Mesenchymal stem cell (in vitro differentiated cells and primary cell): ENCODE measurements at regions not wholly inside any gene's neighbourhood (a gene's known extent, or its start where the extent isn't known, plus 50 kb on each side); places are given as distances from the start of the nearest gene placed in this dataset.

Experiments
- DNase-seq: peaks from one replicate; pipeline ENCODE4 v3.0.0-alpha.2; 2013
- H2AFZ ChIP-seq: one replicate; pipeline ENCODE4 v1.6.1; 2013; ENCODE audit warnings: low read depth, mild to moderate bottlenecking, control low read depth, inconsistent platforms, low read length, moderate library complexity
- H2AK5ac ChIP-seq: 2 replicates; pipeline ENCODE4 v1.6.1; 2013; ENCODE audit warnings: low read length, moderate library complexity, mild to moderate bottlenecking, inconsistent platforms; ENCODE audit not compliant: severe bottlenecking
- H2BK120ac ChIP-seq: one replicate; pipeline ENCODE4 v1.6.1; 2013; ENCODE audit warnings: low read depth, mild to moderate bottlenecking, inconsistent platforms, low read length, moderate library complexity
- H2BK12ac ChIP-seq, 2 experiments: one replicate each; pipeline ENCODE4 v1.6.1; 2013; ENCODE audit warnings: inconsistent platforms in 2 of 2, low read length in 2 of 2, mild to moderate bottlenecking in 2 of 2, moderate library complexity in 2 of 2, control low read depth in 1 of 2
- H2BK15ac ChIP-seq: one replicate; pipeline ENCODE4 v1.6.1; 2013; ENCODE audit warnings: mild to moderate bottlenecking, low read depth, inconsistent platforms; ENCODE audit not compliant: poor library complexity, severe bottlenecking
- H2BK5ac ChIP-seq: 2 replicates; pipeline ENCODE4 v1.6.1; 2013; ENCODE audit warnings: low read depth, mild to moderate bottlenecking, low read length, control low read depth, inconsistent platforms; ENCODE audit not compliant: poor library complexity, severe bottlenecking
- H3K14ac ChIP-seq, 2 experiments: one replicate each; pipeline ENCODE4 v1.6.1; 2013; ENCODE audit warnings: inconsistent platforms in 2 of 2, low read length in 2 of 2, control low read depth in 1 of 2, mild to moderate bottlenecking in 1 of 2, moderate library complexity in 1 of 2
- H3K18ac ChIP-seq, 2 experiments: one replicate each; pipeline ENCODE4 v1.6.1; 2013; ENCODE audit warnings: inconsistent platforms in 2 of 2, low read length in 2 of 2, control low read depth in 1 of 2, low read depth in 1 of 2, mild to moderate bottlenecking in 1 of 2
- H3K23ac ChIP-seq, 2 experiments: one replicate each; pipeline ENCODE4 v1.6.1; 2013; ENCODE audit warnings: inconsistent platforms in 2 of 2, low read length in 2 of 2, mild to moderate bottlenecking in 2 of 2, moderate library complexity in 2 of 2, control low read depth in 1 of 2
- H3K27ac ChIP-seq: 2 replicates; pipeline ENCODE4 v1.5.1; 2013; ENCODE audit warnings: mild to moderate bottlenecking, moderate library complexity, low read length, control low read depth, inconsistent platforms; ENCODE audit not compliant: poor library complexity, severe bottlenecking
- H3K27me3 ChIP-seq, 2 experiments: 2 replicates each; pipeline versions ENCODE4 v1.6.1 to v1.7.0; 2013; ENCODE audit warnings: low read length in 2 of 2, mild to moderate bottlenecking in 2 of 2, moderate library complexity in 2 of 2, control low read depth in 1 of 2, inconsistent platforms in 1 of 2; ENCODE audit not compliant: control insufficient read depth in 1 of 2, insufficient read depth in 1 of 2
- H3K36me3 ChIP-seq, 2 experiments: 2 replicates each; pipeline versions ENCODE4 v1.6.1 to v1.7.0; 2013; ENCODE audit warnings: low read length in 2 of 2, control low read depth in 1 of 2, inconsistent platforms in 1 of 2, low read depth in 1 of 2, mild to moderate bottlenecking in 1 of 2; ENCODE audit not compliant: insufficient read depth in 2 of 2, control insufficient read depth in 1 of 2
- H3K4ac ChIP-seq, 2 experiments: one replicate each; pipeline ENCODE4 v1.6.1; 2013; ENCODE audit warnings: inconsistent platforms in 2 of 2, low read length in 2 of 2, mild to moderate bottlenecking in 2 of 2, moderate library complexity in 2 of 2, control low read depth in 1 of 2, low read depth in 1 of 2
- H3K4me1 ChIP-seq: 2 replicates; pipeline ENCODE4 v1.6.1; 2013; ENCODE audit warnings: low read depth, low read length, control low read depth; ENCODE audit not compliant: control insufficient read depth, insufficient read depth
- H3K4me2 ChIP-seq: 2 replicates; pipeline ENCODE4 v1.6.1; 2013; ENCODE audit warnings: low read length, mild to moderate bottlenecking, inconsistent platforms; ENCODE audit not compliant: poor library complexity, severe bottlenecking
- H3K4me3 ChIP-seq, 2 experiments: 2 replicates each; pipeline versions ENCODE4 v1.5.1 to v1.7.0; 2013; ENCODE audit warnings: low read length in 2 of 2, mild to moderate bottlenecking in 2 of 2, control low read depth in 1 of 2, low read depth in 1 of 2; ENCODE audit not compliant: insufficient read depth in 1 of 2
- H3K79me1 ChIP-seq: replicated peaks from 2 replicates; pipeline ENCODE4 v1.6.1; 2013; ENCODE audit warnings: mild to moderate bottlenecking, control low read depth, low read length, inconsistent platforms; ENCODE audit not compliant: poor library complexity, severe bottlenecking
- H3K9ac ChIP-seq: 2 replicates; pipeline ENCODE4 v1.7.0; 2013; ENCODE audit warnings: mild to moderate bottlenecking, low read length, moderate library complexity
- H3K9me3 ChIP-seq: 2 replicates; pipeline ENCODE4 v1.7.0; 2013; ENCODE audit warnings: mild to moderate bottlenecking, low read length; ENCODE audit not compliant: control insufficient read depth
- H4K8ac ChIP-seq: one replicate; pipeline ENCODE4 v1.6.1; 2013; ENCODE audit warnings: inconsistent platforms, mild to moderate bottlenecking, low read length, moderate library complexity
- H4K91ac ChIP-seq: one replicate; pipeline ENCODE4 v1.6.1; 2013; ENCODE audit warnings: mild to moderate bottlenecking, low read length, inconsistent platforms
- WGBS: methylation state at CpG from one replicate; pipeline ENCODE4 v1.1.7; 2013; ENCODE audit warnings: mixed read lengths; 5-methylcytosine and 5-hydroxymethylcytosine counted together

DNA sequence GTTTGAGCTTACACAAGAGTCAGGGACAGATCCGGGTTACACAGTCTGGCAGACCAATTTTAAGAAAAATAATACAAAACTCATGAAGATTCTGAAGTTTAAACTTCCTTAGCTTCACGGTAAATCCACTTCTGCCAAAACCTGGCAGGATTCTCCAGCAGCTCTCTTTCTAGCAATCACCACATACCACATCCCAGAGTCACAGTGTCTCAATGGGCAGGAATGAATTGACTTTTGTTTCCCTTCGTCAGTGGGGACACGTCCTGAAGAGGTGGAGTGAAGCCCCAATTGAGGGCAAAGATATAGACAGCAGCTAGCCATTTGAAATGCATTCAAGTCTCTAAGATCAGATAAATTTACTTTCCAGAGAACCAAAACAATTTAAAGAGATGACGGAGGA is 117.1 kb upstream of the ARHGAP5 start:
- Histone ChIP-seq H3K23ac (no peak overlapping the region), H3K4me3 (no peak overlapping the region), H3K27me3 (peaks cover 0 to 33% of the 10 kb centered on the region in 2 experiments), H3K27ac (no peak overlapping the region), H3K36me3 (no peaks in the 10 kb centered on the region), H3K4ac (no peak overlapping the region), H4K91ac (no peak overlapping the region), H2BK12ac (no peak overlapping the region), H2BK5ac (no peak overlapping the region), H3K4me1 (peaks cover 2% of the 10 kb centered on the region), H2BK120ac (no peak overlapping the region), H2BK15ac (no peak overlapping the region), H3K18ac (no peak overlapping the region), H2AK5ac (no peak overlapping the region), H3K79me1 (no peaks in the 10 kb centered on the region), H3K4me2 (no peak overlapping the region), H3K9me3 (no peaks in the 10 kb centered on the region), H2AFZ (no peak overlapping the region), H3K9ac (no peak overlapping the region), H3K14ac (no peak overlapping the region), H4K8ac (no peak overlapping the region)
- DNase-seq, result no peak
- 89% methylated on average over 5 of the region's 5 CpGs for WGBS

DNA sequence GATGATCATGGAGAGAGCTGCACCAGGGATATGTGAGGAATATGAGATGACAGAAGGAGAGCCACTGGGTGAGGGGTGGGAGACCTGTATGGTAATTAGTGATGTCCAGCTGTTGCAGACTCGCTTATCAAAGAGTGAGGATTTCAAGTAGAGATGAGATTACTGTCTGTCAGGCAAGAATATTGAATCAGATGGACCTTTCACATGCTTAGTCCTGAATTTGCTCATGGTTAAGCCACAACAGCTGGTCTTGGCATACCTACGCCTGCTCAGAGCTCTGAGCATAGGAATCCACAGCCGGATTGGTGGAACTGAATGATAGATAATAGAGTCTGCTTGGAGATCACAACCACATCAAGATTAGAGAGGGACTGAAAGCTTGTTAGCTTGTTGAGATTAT is 115.2 kb upstream of the ARHGAP5 start:
- no peak overlapping the region for H3K14ac ChIP-seq
- H3K36me3 ChIP-seq, result no peaks in the 10 kb centered on the region
- peak overlapping the region; percentile 46 for H2AK5ac ChIP-seq
- no peak overlapping the region for H3K4me2 ChIP-seq
- peaks cover 11% of the 10 kb centered on the region for H3K4me1 ChIP-seq
- no peak overlapping the region for H3K27ac ChIP-seq
- H4K8ac ChIP-seq, result no peak overlapping the region
- no peaks in the 10 kb centered on the region for H3K79me1 ChIP-seq
- no peak for DNase-seq
- H3K27me3 ChIP-seq, result peaks cover 0 to 37% of the 10 kb centered on the region in 2 experiments
- no peak overlapping the region for H4K91ac ChIP-seq
- 94% methylated on average over 3 of the region's 3 CpGs for WGBS
- H2BK5ac ChIP-seq, result no peak overlapping the region
- no peaks in the 10 kb centered on the region for H3K9me3 ChIP-seq
- no peak overlapping the region for H3K9ac ChIP-seq
- no peak overlapping the region for H2BK12ac ChIP-seq
- H3K4ac ChIP-seq, result no peak overlapping the region
- H3K4me3 ChIP-seq, result no peak overlapping the region
- no peak overlapping the region for H3K18ac ChIP-seq
- H3K23ac ChIP-seq, result peak overlapping the region in 1 of 2 experiments; percentile 73
- no peak overlapping the region for H2BK120ac ChIP-seq
- H2AFZ ChIP-seq, result no peak overlapping the region
- no peak overlapping the region for H2BK15ac ChIP-seq

DNA sequence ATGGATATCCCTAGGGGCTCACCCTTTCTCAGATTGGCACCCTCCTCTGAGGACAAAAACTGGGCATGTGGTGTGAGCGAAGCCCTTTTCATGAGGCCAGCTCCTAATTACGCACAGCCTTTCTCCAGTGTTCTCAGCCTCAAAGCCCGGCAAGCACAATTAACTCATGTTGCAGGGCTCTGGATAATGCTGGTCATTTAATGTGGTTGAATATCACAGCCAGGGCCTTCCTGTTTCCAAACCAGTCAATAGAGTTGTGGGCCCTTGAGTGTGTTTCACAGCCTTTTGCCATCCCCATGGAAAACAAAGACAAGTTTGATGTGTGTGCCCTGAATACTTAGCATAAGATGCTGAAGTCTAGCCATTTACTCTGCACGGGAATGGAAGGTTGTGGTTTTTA is 114.2 kb upstream of the ARHGAP5 start:
- Histone ChIP-seq H3K18ac (no peak overlapping the region), H2BK5ac (no peak overlapping the region), H2AFZ (no peak overlapping the region), H2BK15ac (no peak overlapping the region), H3K27me3 (peaks cover 0 to 31% of the 10 kb centered on the region in 2 experiments), H3K27ac (no peak overlapping the region), H2AK5ac (no peak overlapping the region), H2BK12ac (no peak overlapping the region), H3K4ac (no peak overlapping the region), H3K23ac (no peak overlapping the region), H3K4me2 (no peak overlapping the region), H4K8ac (no peak overlapping the region), H4K91ac (no peak overlapping the region), H3K9ac (no peak overlapping the region), H2BK120ac (no peak overlapping the region), H3K14ac (no peak overlapping the region), H3K36me3 (no peaks in the 10 kb centered on the region), H3K4me3 (no peak overlapping the region), H3K9me3 (no peaks in the 10 kb centered on the region), H3K4me1 (peaks cover 15% of the 10 kb centered on the region), H3K79me1 (no peaks in the 10 kb centered on the region)
- 98% methylated on average over 4 of the region's 4 CpGs for WGBS
- no peak for DNase-seq

DNA sequence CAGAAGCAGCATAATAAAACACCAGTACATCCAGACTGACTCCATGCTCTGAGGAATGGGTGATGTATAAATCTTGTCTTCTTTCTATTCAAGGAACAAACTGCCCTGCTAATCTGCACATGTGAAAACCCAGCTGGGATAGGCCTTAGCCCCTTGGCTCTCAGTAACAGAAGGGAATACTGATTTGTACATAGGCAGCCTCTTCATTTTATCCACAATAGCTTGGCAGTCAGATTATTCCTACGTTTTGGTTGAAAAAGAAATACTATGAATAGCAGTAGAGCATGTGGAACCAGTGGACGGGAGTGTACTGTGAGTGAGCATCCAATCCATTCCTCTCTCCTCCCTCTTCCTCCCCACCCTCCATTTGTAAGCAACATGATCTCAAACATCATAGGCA is 113.5 kb upstream of the ARHGAP5 start:
- Histone ChIP-seq H3K36me3 (no peaks in the 10 kb centered on the region), H2AFZ (no peak overlapping the region), H2BK12ac (no peak overlapping the region), H3K18ac (no peak overlapping the region), H3K23ac (no peak overlapping the region), H3K79me1 (no peaks in the 10 kb centered on the region), H2BK120ac (no peak overlapping the region), H2AK5ac (no peak overlapping the region), H3K9me3 (no peaks in the 10 kb centered on the region), H3K4me2 (no peak overlapping the region), H4K8ac (no peak overlapping the region), H3K27ac (no peak overlapping the region), H2BK5ac (no peak overlapping the region), H3K4me1 (peaks cover 21% of the 10 kb centered on the region), H3K4ac (no peak overlapping the region), H3K9ac (no peak overlapping the region), H3K27me3 (peaks cover 0 to 31% of the 10 kb centered on the region in 2 experiments), H3K14ac (no peak overlapping the region), H4K91ac (no peak overlapping the region), H2BK15ac (no peak overlapping the region), H3K4me3 (no peak overlapping the region)
- 100% methylated on average over 1 of the region's 2 CpGs for WGBS
- DNase-seq, result no peak
